SK-MEL-5 (cell line): ENCODE measurements at regions not wholly inside any gene's neighbourhood (a gene's known extent, or its start where the extent isn't known, plus 50 kb on each side); places are given as distances from the start of the nearest gene placed in this dataset.

ENCODE experiments used
- DNase-seq: peaks from one replicate; pipeline ENCODE4 v3.0.0-alpha.2; 2016; ENCODE audit warnings: low read depth, low spot score
- in situ Hi-C: cut with HindIII; loops from 2 replicates; pipeline ENCODE4 v1.10.0; 2016; ENCODE audit warnings: low sequenced_read_pairs, high pct_unique_total_duplicates, low pct_unique_long_range_greater_than_20kb

- in situ Hi-C loops, result no loop called here
- DNase-seq, result no peak
Measured at GRCh38 chr15:47504624-47505256, 212.6 kb upstream of the SEMA6D start.

- in situ Hi-C loops, result no loop called here
- no peak for DNase-seq
Measured at GRCh38 chr15:47505712-47506328, 211.5 kb upstream of the SEMA6D start.

GRCh38 chr15:47506329-47507100 is 210.8 kb upstream of the SEMA6D start:
- in situ Hi-C loops, result no loop called here

GRCh38 chr15:47507221-47507985 is 209.9 kb upstream of the SEMA6D start:
- DNase-seq, result no peak
- in situ Hi-C loops, result no loop called here

More at GRCh38 chr15:47506329-47507100, 210.8 kb upstream of the SEMA6D start:
- DNase-seq, result peak; percentile 26

GRCh38 chr15:47511261-47511660 is 206.0 kb upstream of the SEMA6D start:
- in situ Hi-C loops, result no loop called here
- DNase-seq, result no peak

- in situ Hi-C loops, result no loop called here
- no peak for DNase-seq
Measured at GRCh38 chr15:47513471-47513870, 203.8 kb upstream of the SEMA6D start.

- in situ Hi-C loops, result no loop called here
- DNase-seq, result no peak
Measured at GRCh38 chr15:47514200-47514652, 203.1 kb upstream of the SEMA6D start.

GRCh38 chr15:47516558-47516957 is 200.7 kb upstream of the SEMA6D start:
- in situ Hi-C loops, result no loop called here
- DNase-seq, result no peak

GRCh38 chr15:47516972-47517371 is 200.3 kb upstream of the SEMA6D start:
- DNase-seq, result no peak
- in situ Hi-C loops, result no loop called here

- in situ Hi-C loops, result no loop called here
- no peak for DNase-seq
Measured at GRCh38 chr15:47517737-47518136, 199.6 kb upstream of the SEMA6D start.

GRCh38 chr15:47523681-47524475 is 193.4 kb upstream of the SEMA6D start:
- in situ Hi-C loops, result no loop called here
- DNase-seq, result no peak

GRCh38 chr15:47529241-47529640 is 188.1 kb upstream of the SEMA6D start:
- no peak for DNase-seq
- in situ Hi-C loops, result no loop called here

GRCh38 chr15:47534673-47535072 is 182.6 kb upstream of the SEMA6D start:
- in situ Hi-C loops, result no loop called here
- no peak for DNase-seq

- no peak for DNase-seq
- in situ Hi-C loops, result no loop called here
Measured at GRCh38 chr15:47541562-47541961, 175.7 kb upstream of the SEMA6D start.

GRCh38 chr15:47542312-47542989 is 174.9 kb upstream of the SEMA6D start:
- in situ Hi-C loops, result no loop called here
- DNase-seq, result no peak

- in situ Hi-C loops, result no loop called here
- no peak for DNase-seq
Measured at GRCh38 chr15:47548231-47548630, 169.1 kb upstream of the SEMA6D start.

GRCh38 chr15:47548986-47549385 is 168.3 kb upstream of the SEMA6D start:
- in situ Hi-C loops, result no loop called here

More at GRCh38 chr15:47548986-47549385, 168.3 kb upstream of the SEMA6D start:
- DNase-seq, result no peak
